Esophagus squamous epithelium (tissue), 4 donors: ENCODE measurements at regions not wholly inside any gene's neighbourhood (a gene's known extent, or its start where the extent isn't known, plus 50 kb on each side); places are given as distances from the start of the nearest gene placed in this dataset.

Experiments
- CTCF ChIP-seq, 6 experiments: fragments of 450-650 bp in 4 of 6; fragments of 200-600 bp in 2 of 6; sonication (generic) in 2 of 6; IDR thresholded peaks; one replicate each; pipeline ENCODE4 v1.5.1; 2016 to 2019; ENCODE audit warnings: antibody characterized with exemption in 6 of 6, mild to moderate bottlenecking in 4 of 6, moderate library complexity in 4 of 6
- POLR2A ChIP-seq, 4 donors: fragments of 450-650 bp; IDR thresholded peaks; one replicate each; pipeline ENCODE4 v1.6.1; 2017; ENCODE audit warnings: antibody characterized with exemption in 4 of 4, mild to moderate bottlenecking in 4 of 4, moderate library complexity in 3 of 4

- no peak for TF ChIP-seq CTCF (IDR thresholded peaks at IDR 0.05)
- no peak for TF ChIP-seq POLR2A (IDR thresholded peaks at IDR 0.05)
Measured at GRCh38 chr1:50352428-50352827, 70.8 kb downstream of the DMRTA2 start.
